WTC11 (cell line): ENCODE measurements at regions not wholly inside any gene's neighbourhood (a gene's known extent, or its start where the extent isn't known, plus 50 kb on each side); places are given as distances from the start of the nearest gene placed in this dataset.

Experiments
- ATAC-seq: fragments of 200-7000 bp; cut with Tn5 transposase; 2 replicates; pipeline ENCODE4 v1.10.0; 2021; ENCODE audit warnings: mild to moderate bottlenecking, moderate library complexity
- CTCF ChIA-PET: fragments of 300-600 bp; sonication (Branson Sonifier 250); formaldehyde crosslinking; loops from one replicate; lab custom pipeline; 2021; ENCODE audit warnings: antibody characterized with exemption; lab: Charles Lee
- POLR2A ChIA-PET: fragments of 350-600 bp; sonication (Branson Sonifier 250); formaldehyde crosslinking; loops from one replicate; lab custom pipeline; 2021; ENCODE audit warnings: antibody characterized with exemption; lab: Charles Lee
- DNase-seq: peaks from one replicate; pipeline ENCODE4 v3.0.0; 2021; ENCODE audit warnings: low spot score
- H3K27ac Mint-ChIP-seq: 2 replicates; pipeline ENCODE4 v1.8.0; 2021; ENCODE audit warnings: mixed read lengths
- H3K27me3 Mint-ChIP-seq: 2 replicates; pipeline ENCODE4 v1.8.0; 2021; ENCODE audit warnings: low read depth, mild to moderate bottlenecking, moderate library complexity, mixed read lengths
- H3K36me3 Mint-ChIP-seq: 2 replicates; pipeline ENCODE4 v1.8.0; 2021; ENCODE audit warnings: mixed read lengths
- H3K4me1 Mint-ChIP-seq: 2 replicates; pipeline ENCODE4 v1.8.0; 2022; ENCODE audit warnings: mixed read lengths
- H3K4me3 Mint-ChIP-seq: 2 replicates; pipeline ENCODE4 v1.8.0; 2021; ENCODE audit warnings: mild to moderate bottlenecking, moderate library complexity, mixed read lengths
- H3K9me3 Mint-ChIP-seq: 2 replicates; pipeline ENCODE4 v1.8.0; 2021; ENCODE audit warnings: mixed read lengths
- AFF4 ChIP-seq: sonication (generic); formaldehyde crosslinking; IDR thresholded peaks from 2 replicates; pipeline ENCODE4 v1.8.1; 2023; ENCODE audit warnings: mild to moderate bottlenecking, missing genetic modification reagents, borderline replicate concordance
- CREM ChIP-seq: sonication (generic); formaldehyde crosslinking; IDR thresholded peaks from 2 replicates; pipeline ENCODE4 v1.8.1; 2022; ENCODE audit warnings: mild to moderate bottlenecking, missing genetic modification reagents, moderate library complexity
- ELF4 ChIP-seq: sonication (generic); formaldehyde crosslinking; IDR thresholded peaks from 2 replicates; pipeline ENCODE4 v1.8.1; 2022; ENCODE audit warnings: low read depth, mild to moderate bottlenecking, moderate library complexity, missing genetic modification reagents
- ERG ChIP-seq: fragments of 250-450 bp; sonication (Bioruptor Pico); IDR thresholded peaks from 2 replicates; pipeline ENCODE4 v1.8.0; 2021; ENCODE audit warnings: mild to moderate bottlenecking
- FOXJ3 ChIP-seq: sonication (generic); formaldehyde crosslinking; IDR thresholded peaks from 2 replicates; pipeline ENCODE4 v1.9.0; 2021; ENCODE audit warnings: missing genetic modification reagents, mild to moderate bottlenecking, borderline replicate concordance
- FOXK1 ChIP-seq: sonication (generic); formaldehyde crosslinking; IDR thresholded peaks from 2 replicates; pipeline ENCODE4 v1.8.0; 2022; ENCODE audit warnings: mild to moderate bottlenecking, moderate library complexity, missing genetic modification reagents
- IRF2 ChIP-seq: sonication (generic); formaldehyde crosslinking; IDR thresholded peaks from 2 replicates; pipeline ENCODE4 v1.8.0; 2022; ENCODE audit warnings: low read depth, missing genetic modification reagents, borderline replicate concordance
- MXD4 ChIP-seq: fragments of 250-450 bp; sonication (Bioruptor Pico); IDR thresholded peaks from 2 replicates; pipeline ENCODE4 v1.8.0; 2021; ENCODE audit warnings: mild to moderate bottlenecking, moderate library complexity, borderline replicate concordance
- MYBL2 ChIP-seq: sonication (generic); formaldehyde crosslinking; IDR thresholded peaks from 2 replicates; pipeline ENCODE4 v1.8.1; 2023; ENCODE audit warnings: mild to moderate bottlenecking, moderate library complexity, missing genetic modification reagents
- NR1H2 ChIP-seq: sonication (generic); formaldehyde crosslinking; IDR thresholded peaks from 2 replicates; pipeline ENCODE4 v1.9.0; 2021; ENCODE audit warnings: mild to moderate bottlenecking, moderate library complexity, missing genetic modification reagents
- RELA ChIP-seq: sonication (generic); formaldehyde crosslinking; IDR thresholded peaks from 2 replicates; pipeline ENCODE4 v1.8.1; 2022; ENCODE audit warnings: missing genetic modification reagents, mild to moderate bottlenecking, borderline replicate concordance
- TEAD4 ChIP-seq: sonication (generic); formaldehyde crosslinking; IDR thresholded peaks from 2 replicates; pipeline ENCODE4 v1.8.0; 2022; ENCODE audit warnings: mild to moderate bottlenecking, missing genetic modification reagents
- ZBTB43 ChIP-seq: sonication (generic); formaldehyde crosslinking; IDR thresholded peaks from 2 replicates; pipeline ENCODE4 v1.8.1; 2023; ENCODE audit warnings: mild to moderate bottlenecking, missing genetic modification reagents
- ZNF138 ChIP-seq: sonication (generic); formaldehyde crosslinking; conservative IDR thresholded peaks from 2 replicates; pipeline ENCODE4 v1.8.1; 2022; ENCODE audit warnings: mild to moderate bottlenecking, moderate library complexity, missing genetic modification reagents
- ZNF263 ChIP-seq: sonication (generic); formaldehyde crosslinking; IDR thresholded peaks from 2 replicates; pipeline ENCODE4 v1.8.1; 2022; ENCODE audit warnings: low read depth, mild to moderate bottlenecking, moderate library complexity, missing genetic modification reagents
- ZNF281 ChIP-seq: sonication (generic); formaldehyde crosslinking; IDR thresholded peaks from 2 replicates; pipeline ENCODE4 v1.8.0; 2023; ENCODE audit warnings: mild to moderate bottlenecking, missing genetic modification reagents
- ZSCAN18 ChIP-seq: fragments of 250-450 bp; sonication (Bioruptor Pico); IDR thresholded peaks from 2 replicates; pipeline ENCODE4 v2.1.2; 2022; ENCODE audit warnings: mild to moderate bottlenecking, moderate library complexity

- Mint-ChIP-seq H3K36me3 (peaks cover 3% of the 10 kb centered on the region; the same call in 1 of the 2 replicates), H3K27me3 (no peaks in the 10 kb centered on the region; the same call in 1 of the 2 replicates), H3K27ac (no peak overlapping the region), H3K4me1 (no peaks in the 10 kb centered on the region), H3K9me3 (peaks cover 15% of the 10 kb centered on the region), H3K4me3 (no peak overlapping the region)
- TF ChIP-seq FOXJ3 (no peak), NR1H2 (CRISPR knock-in tag) (no peak), CREM (CRISPR knock-in tag) (no peak), FOXK1 (no peak), ZSCAN18 (no peak), ZBTB43 (CRISPR knock-in tag) (no peak)
- DNase-seq (no peak), ATAC-seq (no peak)
- POLR2A ChIA-PET: no interaction called here
- CTCF ChIA-PET: no interaction called here
These were observed 962.3 kb downstream of the EFNB2 start for GRCh38 chr13:105573136-105573535.

- no peak for DNase-seq
- Mint-ChIP-seq H3K9me3 (peaks cover 15% of the 10 kb centered on the region), H3K4me1 (no peaks in the 10 kb centered on the region; the same call in 1 of the 2 replicates), H3K27ac (no peak overlapping the region), H3K4me3 (no peak overlapping the region), H3K36me3 (peaks cover 3% of the 10 kb centered on the region; the same call in 1 of the 2 replicates), H3K27me3 (no peaks in the 10 kb centered on the region; the same call in 1 of the 2 replicates)
- no peak for TF ChIP-seq NR1H2 (CRISPR knock-in tag)
- no peak for TF ChIP-seq RELA (CRISPR knock-in tag)
- TF ChIP-seq ZNF281 (CRISPR knock-in tag): no peak
- TF ChIP-seq TEAD4 (CRISPR knock-in tag): no peak
- TF ChIP-seq IRF2 (CRISPR knock-in tag): no peak
- ATAC-seq: no peak
- POLR2A ChIA-PET: no interaction called here
- CTCF ChIA-PET: no interaction called here
These were observed 963.1 kb downstream of the EFNB2 start for GRCh38 chr13:105572401-105572800.

GRCh38 chr13:105569816-105570215 lies 965.6 kb downstream of the EFNB2 start:
- CTCF ChIA-PET: no interaction called here
- Mint-ChIP-seq H3K9me3 (peaks cover 8% of the 10 kb centered on the region), H3K27ac (no peak overlapping the region)
- TF ChIP-seq AFF4 (CRISPR knock-in tag) (no peak), ELF4 (CRISPR knock-in tag) (no peak), MXD4 (CRISPR knock-in tag) (no peak), ERG (CRISPR knock-in tag) (no peak), ZNF263 (CRISPR knock-in tag) (no peak), ZNF138 (CRISPR knock-in tag) (no peak), MYBL2 (CRISPR knock-in tag) (no peak), IRF2 (CRISPR knock-in tag) (no peak), CREM (CRISPR knock-in tag) (no peak)
- TF ChIP-seq, all 79 proteins: peak for 0
- POLR2A ChIA-PET: no interaction called here
- ATAC-seq: no peak
- Mint-ChIP-seq H3K27me3 (no peaks in the 10 kb centered on the region), H3K4me1 (no peaks in the 10 kb centered on the region; the same call in 1 of the 2 replicates), H3K36me3 (no peaks in the 10 kb centered on the region; the same call in 1 of the 2 replicates), H3K4me3 (no peak overlapping the region)
- DNase-seq: no peak
